ENCODE measurements at regions not wholly inside any gene's neighbourhood (a gene's known extent, or its start where the extent isn't known, plus 50 kb on each side); places are given as distances from the start of the nearest gene placed in this dataset.

DNA sequence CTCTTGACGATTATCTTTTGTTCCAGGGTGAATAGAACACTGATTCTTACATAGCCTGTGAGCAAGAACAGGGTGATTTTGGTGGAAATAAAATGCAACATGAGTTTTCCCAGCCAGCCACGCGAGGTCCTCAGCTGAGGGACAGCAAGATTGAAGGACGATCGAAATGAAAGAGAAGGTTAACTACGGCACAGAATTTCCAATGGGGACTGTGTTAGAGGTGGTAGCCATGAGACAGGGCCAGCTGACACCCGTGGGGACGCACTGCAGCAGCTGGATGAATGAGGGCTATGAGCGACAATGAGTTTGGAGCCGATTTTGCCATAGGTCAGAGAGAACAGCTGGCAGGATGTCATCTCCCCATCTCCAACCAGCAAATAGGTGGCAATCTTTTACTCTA is 243.4 kb upstream of the PELI2 start:
- H3K27ac ChIP-seq, result no peak overlapping the region
- intact Hi-C loops (cut with DNase I), result no loop called here
- no peak for DNase-seq
- TF ChIP-seq, protein P1, sequence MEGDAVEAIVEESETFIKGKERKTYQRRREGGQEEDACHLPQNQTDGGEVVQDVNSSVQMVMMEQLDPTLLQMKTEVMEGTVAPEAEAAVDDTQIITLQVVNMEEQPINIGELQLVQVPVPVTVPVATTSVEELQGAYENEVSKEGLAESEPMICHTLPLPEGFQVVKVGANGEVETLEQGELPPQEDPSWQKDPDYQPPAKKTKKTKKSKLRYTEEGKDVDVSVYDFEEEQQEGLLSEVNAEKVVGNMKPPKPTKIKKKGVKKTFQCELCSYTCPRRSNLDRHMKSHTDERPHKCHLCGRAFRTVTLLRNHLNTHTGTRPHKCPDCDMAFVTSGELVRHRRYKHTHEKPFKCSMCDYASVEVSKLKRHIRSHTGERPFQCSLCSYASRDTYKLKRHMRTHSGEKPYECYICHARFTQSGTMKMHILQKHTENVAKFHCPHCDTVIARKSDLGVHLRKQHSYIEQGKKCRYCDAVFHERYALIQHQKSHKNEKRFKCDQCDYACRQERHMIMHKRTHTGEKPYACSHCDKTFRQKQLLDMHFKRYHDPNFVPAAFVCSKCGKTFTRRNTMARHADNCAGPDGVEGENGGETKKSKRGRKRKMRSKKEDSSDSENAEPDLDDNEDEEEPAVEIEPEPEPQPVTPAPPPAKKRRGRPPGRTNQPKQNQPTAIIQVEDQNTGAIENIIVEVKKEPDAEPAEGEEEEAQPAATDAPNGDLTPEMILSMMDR (IDR thresholded peaks at IDR 0.05), result no peak
- TF ChIP-seq POLR2A (IDR thresholded peaks at IDR 0.05) (no peak), EP300 (IDR thresholded peaks at IDR 0.05) (no peak)
- H3K27me3 ChIP-seq, result no peaks in the 10 kb centered on the region
- no peaks in the 10 kb centered on the region for H3K9me3 ChIP-seq
- H3K36me3 ChIP-seq, result no peaks in the 10 kb centered on the region
- 60 to 66% (median 62%) methylated on average over 10 of the region's 10 CpGs for WGBS, 3 donors
- H3K4me1 ChIP-seq (ENCODE audit: insufficient read depth), result no peaks in the 10 kb centered on the region
- no peak overlapping the region for H3K4me3 ChIP-seq

DNA sequence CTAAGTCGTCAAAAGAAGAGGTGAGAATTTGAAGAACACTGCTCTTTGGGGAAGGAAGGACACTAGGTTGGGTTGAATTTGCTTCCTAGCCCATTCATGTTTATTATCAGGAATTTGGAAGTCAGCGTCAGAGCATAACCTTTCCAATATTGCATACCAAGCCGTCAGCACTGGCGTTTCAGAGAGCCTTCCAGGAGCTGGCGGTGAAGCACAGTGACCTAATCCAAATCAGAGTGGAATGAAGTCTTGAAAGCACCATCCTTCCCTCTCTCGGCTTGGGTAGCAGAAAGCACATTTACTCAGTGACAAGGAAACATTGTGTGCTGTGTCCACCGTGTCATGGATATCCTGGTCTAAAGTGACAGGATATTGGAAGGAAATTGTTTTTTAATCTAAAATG is 240.3 kb upstream of the PELI2 start:
- Histone ChIP-seq H3K27ac (no peak overlapping the region), H3K27me3 (no peaks in the 10 kb centered on the region), H3K4me3 (no peak overlapping the region), H3K36me3 (no peaks in the 10 kb centered on the region), H3K4me1 (ENCODE audit: insufficient read depth) (no peaks in the 10 kb centered on the region), H3K9me3 (no peaks in the 10 kb centered on the region)
- TF ChIP-seq, protein P1 (IDR thresholded peaks at IDR 0.05), result no peak
- TF ChIP-seq POLR2A (IDR thresholded peaks at IDR 0.05) (no peak), EP300 (IDR thresholded peaks at IDR 0.05) (no peak)
- DNase-seq, result no peak
- intact Hi-C loops (cut with DNase I), result no loop called here
- 26 to 34% (median 32%) methylated on average over 7 of the region's 7 CpGs for WGBS, 3 donors

DNA sequence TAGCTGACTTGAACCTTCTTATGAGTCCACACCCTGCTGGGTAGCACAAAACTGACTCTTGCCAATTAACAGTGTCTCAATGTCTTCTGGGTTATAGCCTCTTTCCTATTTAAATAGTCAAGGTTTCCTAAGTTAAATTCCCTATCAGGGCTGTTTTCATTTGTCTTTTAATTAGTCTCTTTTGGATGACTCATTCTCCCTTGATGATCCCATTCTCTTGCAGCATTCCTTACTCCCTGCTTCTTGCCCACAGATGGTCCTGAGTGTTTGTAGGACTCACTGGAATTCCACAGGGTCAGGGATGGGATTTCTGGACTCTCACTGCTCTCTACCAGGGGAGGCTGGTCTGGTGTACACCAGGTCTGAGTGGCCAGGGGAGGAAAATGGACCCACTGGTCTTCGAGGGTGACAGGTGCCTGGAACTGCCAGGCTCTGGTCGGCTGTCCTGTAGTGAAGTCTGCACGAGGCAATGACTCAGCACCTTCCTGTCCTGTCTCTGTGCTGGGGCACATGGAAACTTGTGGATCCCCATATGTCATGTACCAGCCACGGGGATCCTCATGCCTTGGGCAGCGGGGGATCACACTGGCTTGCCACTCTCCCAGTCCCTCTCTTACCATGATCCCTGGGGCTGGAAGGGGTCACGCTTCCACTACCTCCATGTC is 236.5 kb upstream of the PELI2 start:
- H3K9me3 ChIP-seq, result no peaks in the 10 kb centered on the region
- H3K27me3 ChIP-seq, result no peaks in the 10 kb centered on the region
- TF ChIP-seq EP300 (IDR thresholded peaks at IDR 0.05), result no peak
- no peak for TF ChIP-seq POLR2A (IDR thresholded peaks at IDR 0.05)
- TF ChIP-seq, protein P1 (IDR thresholded peaks at IDR 0.05), result no peak
- no peak overlapping the region for H3K4me3 ChIP-seq
- DNase-seq, result no peak
- no peaks in the 10 kb centered on the region for H3K36me3 ChIP-seq
- no peak overlapping the region for H3K27ac ChIP-seq
- WGBS, 3 donors, result 76 to 81% (median 77%) methylated on average over 6 of the region's 6 CpGs
- intact Hi-C loops (cut with DNase I), result no loop called here
- no peaks in the 10 kb centered on the region for H3K4me1 ChIP-seq (ENCODE audit: insufficient read depth)

DNA sequence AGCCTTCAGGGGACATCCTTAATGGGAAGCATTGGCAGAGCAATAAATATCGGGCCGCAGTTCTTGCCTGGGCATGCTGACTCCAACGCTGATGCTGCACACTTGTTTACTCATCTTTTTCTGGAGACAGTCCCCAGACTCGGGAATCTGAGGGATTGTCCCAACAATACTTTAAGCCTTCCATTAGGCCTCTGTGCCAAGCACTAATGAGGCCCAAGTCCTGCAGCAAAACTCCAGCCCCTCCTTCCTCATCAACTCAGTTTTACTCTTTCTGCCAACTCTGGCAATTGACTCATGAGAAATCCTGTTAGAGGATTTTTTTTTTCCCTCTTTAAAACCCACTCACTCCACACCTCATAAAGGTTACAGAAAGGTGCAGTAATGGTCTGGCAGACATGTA is 233.4 kb upstream of the PELI2 start:
- DNase-seq, result no peak
- intact Hi-C loops (cut with DNase I), result no loop called here
- Histone ChIP-seq H3K4me3 (no peak overlapping the region), H3K27me3 (no peaks in the 10 kb centered on the region), H3K27ac (no peak overlapping the region), H3K4me1 (ENCODE audit: insufficient read depth) (no peaks in the 10 kb centered on the region), H3K36me3 (no peaks in the 10 kb centered on the region), H3K9me3 (no peaks in the 10 kb centered on the region)
- TF ChIP-seq POLR2A (IDR thresholded peaks at IDR 0.05), result no peak
- no peak for TF ChIP-seq EP300 (IDR thresholded peaks at IDR 0.05)
- TF ChIP-seq, protein P1 (IDR thresholded peaks at IDR 0.05), result no peak
- 79 to 81% (median 80%) methylated on average over 4 of the region's 4 CpGs for WGBS, 3 donors

All from ovary (tissue), 7 donors.